ENCODE measurements at regions not wholly inside any gene's neighbourhood (a gene's known extent, or its start where the extent isn't known, plus 50 kb on each side); places are given as distances from the start of the nearest gene placed in this dataset.

DNA sequence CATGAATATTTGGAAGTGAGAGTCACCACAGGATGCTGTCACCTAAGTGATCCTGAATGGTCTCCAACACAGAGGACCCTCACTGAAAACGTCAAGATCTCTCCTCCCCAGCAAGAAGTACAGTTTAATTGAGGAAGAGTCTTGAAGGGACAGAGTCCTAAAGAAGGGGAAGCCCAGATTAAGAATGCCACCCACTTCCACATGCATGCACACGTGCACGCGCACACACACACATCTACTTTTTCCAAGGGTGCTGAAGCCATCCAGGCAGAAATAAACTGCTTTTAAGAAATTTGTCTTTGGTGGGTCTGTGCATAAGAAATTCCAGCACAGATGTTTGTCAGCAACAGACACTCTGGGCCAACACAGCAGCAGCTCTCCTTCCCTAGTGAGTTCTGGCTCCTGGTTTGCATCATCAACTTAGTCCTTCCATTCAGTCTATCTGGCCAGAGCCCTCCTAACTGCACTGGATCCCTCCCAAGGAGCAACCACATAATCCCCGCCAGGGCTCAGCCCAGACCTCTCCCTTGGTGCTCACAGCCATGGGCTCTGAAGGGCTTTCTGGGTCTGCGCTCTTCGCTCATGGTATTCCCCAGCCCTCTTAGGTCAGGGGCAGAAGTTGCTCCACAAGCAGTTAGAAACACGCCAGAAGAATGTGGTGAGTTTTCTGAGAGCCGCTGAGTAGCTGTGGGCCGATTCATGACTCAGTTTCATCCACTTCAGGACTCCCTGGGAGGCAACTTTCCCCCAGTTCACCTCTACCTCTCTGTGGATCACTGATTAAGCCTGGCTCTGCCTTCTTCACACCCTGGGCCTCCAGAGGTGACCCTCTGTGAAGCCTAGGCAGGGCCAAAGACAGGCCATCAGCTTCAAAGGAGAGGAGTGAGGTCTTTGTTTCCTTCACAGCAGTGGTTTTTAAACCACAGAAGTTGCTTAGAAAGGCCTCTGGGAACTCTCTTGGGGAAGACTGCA, 132.6 kb upstream of the LIPC start:
- ChIA-PET CTCF (interaction anchor here (1.1 kb wide), 1 partner anchor 9 kb away, joined by 3 read pairs; no protein-coding TSS in a partner anchor), POLR2A (no interaction called here)
- Mint-ChIP-seq H3K36me3 (ENCODE audit: low read depth) (no peaks in the 10 kb centered on the region), H3K4me1 (ENCODE audit: low read depth) (peaks cover 6% of the 10 kb centered on the region), H3K9me3 (no peaks in the 10 kb centered on the region), H3K27ac (no peak overlapping the region), H3K27me3 (peaks cover 1% of the 10 kb centered on the region), H3K4me3 (no peak overlapping the region)
- ATAC-seq: no peak
- TF ChIP-seq, protein P1, sequence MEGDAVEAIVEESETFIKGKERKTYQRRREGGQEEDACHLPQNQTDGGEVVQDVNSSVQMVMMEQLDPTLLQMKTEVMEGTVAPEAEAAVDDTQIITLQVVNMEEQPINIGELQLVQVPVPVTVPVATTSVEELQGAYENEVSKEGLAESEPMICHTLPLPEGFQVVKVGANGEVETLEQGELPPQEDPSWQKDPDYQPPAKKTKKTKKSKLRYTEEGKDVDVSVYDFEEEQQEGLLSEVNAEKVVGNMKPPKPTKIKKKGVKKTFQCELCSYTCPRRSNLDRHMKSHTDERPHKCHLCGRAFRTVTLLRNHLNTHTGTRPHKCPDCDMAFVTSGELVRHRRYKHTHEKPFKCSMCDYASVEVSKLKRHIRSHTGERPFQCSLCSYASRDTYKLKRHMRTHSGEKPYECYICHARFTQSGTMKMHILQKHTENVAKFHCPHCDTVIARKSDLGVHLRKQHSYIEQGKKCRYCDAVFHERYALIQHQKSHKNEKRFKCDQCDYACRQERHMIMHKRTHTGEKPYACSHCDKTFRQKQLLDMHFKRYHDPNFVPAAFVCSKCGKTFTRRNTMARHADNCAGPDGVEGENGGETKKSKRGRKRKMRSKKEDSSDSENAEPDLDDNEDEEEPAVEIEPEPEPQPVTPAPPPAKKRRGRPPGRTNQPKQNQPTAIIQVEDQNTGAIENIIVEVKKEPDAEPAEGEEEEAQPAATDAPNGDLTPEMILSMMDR (IDR thresholded peaks at IDR 0.05): no peak
- no peak for DNase-seq
- intact Hi-C loops (cut with micrococcal nuclease): no loop called here

DNA sequence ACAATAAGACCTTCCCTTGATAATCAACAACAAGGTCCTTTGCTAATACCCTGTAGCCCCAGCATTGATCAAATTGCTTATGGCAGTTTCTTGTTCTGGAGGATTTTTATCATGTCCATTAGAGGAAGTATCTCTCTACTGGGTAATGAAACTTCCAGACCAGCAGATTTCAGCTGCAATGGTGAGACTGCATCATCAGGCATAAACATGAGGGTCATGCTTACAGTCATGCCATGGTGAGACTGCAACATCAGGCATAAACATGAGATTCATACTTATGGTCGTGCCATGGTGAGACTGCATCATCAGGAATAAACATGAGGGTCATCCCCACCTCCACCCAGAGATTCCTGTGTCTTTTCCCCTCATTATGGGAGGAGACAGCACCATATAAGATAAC, 129.0 kb upstream of the LIPC start:
- CTCF ChIA-PET: interaction anchor here (1.2 to 1.6 kb wide), 4 partner anchors 32 to 75 kb away, joined by 3 to 5 read pairs (median 4); no protein-coding TSS in a partner anchor
- H3K4me3 Mint-ChIP-seq: no peak overlapping the region
- H3K4me1 Mint-ChIP-seq (ENCODE audit: low read depth): peaks cover 10% of the 10 kb centered on the region
- peaks cover 1% of the 10 kb centered on the region for H3K27me3 Mint-ChIP-seq
- DNase-seq (no peak), ATAC-seq (no peak)
- no peaks in the 10 kb centered on the region for H3K36me3 Mint-ChIP-seq (ENCODE audit: low read depth)
- H3K9me3 Mint-ChIP-seq: no peaks in the 10 kb centered on the region
- intact Hi-C loops (cut with micrococcal nuclease): no loop called here
- TF ChIP-seq, protein P1 (IDR thresholded peaks at IDR 0.05): no peak
- H3K27ac Mint-ChIP-seq: no peak overlapping the region
- POLR2A ChIA-PET: interaction anchor here (0.6 kb wide), 1 partner anchor 243 kb away, joined by 3 read pairs; no protein-coding TSS in a partner anchor

DNA sequence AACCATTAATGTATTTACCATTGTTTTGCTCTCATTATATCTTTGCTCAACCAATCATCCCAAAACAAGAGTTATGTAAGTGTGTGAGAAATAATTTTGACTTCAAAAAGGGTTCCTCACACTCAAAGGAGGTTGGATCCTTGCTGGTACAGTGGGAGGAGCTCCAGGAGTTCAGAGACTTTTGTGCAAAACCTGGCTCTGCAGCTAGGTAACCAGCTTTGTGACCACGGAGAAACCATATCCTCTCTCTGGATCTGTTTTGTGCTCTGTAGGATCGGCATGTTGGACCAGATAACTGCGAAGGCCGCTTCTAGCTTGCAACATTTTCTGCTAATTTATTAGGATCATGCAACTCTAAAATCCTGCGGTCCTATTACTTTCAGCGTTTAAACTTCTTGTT, 128.6 kb upstream of the LIPC start:
- DNase-seq (no peak), ATAC-seq (no peak)
- ChIA-PET POLR2A (interaction anchor here (0.6 kb wide), 2 partner anchors 242 to 468 kb away, joined by 3 read pairs; no protein-coding TSS in a partner anchor), CTCF (interaction anchor here (1.2 to 1.6 kb wide), 4 partner anchors 33 to 75 kb away, joined by 3 to 5 read pairs (median 4); no protein-coding TSS in a partner anchor)
- H3K4me3 Mint-ChIP-seq: peak overlapping the region; percentile 2
- TF ChIP-seq, protein P1 (IDR thresholded peaks at IDR 0.05): no peak
- peaks cover 10% of the 10 kb centered on the region for H3K4me1 Mint-ChIP-seq (ENCODE audit: low read depth)
- H3K9me3 Mint-ChIP-seq: no peaks in the 10 kb centered on the region
- no peaks in the 10 kb centered on the region for H3K36me3 Mint-ChIP-seq (ENCODE audit: low read depth)
- intact Hi-C loops (cut with micrococcal nuclease): no loop called here
- H3K27ac Mint-ChIP-seq: no peak overlapping the region
- H3K27me3 Mint-ChIP-seq: peaks cover 1% of the 10 kb centered on the region

DNA sequence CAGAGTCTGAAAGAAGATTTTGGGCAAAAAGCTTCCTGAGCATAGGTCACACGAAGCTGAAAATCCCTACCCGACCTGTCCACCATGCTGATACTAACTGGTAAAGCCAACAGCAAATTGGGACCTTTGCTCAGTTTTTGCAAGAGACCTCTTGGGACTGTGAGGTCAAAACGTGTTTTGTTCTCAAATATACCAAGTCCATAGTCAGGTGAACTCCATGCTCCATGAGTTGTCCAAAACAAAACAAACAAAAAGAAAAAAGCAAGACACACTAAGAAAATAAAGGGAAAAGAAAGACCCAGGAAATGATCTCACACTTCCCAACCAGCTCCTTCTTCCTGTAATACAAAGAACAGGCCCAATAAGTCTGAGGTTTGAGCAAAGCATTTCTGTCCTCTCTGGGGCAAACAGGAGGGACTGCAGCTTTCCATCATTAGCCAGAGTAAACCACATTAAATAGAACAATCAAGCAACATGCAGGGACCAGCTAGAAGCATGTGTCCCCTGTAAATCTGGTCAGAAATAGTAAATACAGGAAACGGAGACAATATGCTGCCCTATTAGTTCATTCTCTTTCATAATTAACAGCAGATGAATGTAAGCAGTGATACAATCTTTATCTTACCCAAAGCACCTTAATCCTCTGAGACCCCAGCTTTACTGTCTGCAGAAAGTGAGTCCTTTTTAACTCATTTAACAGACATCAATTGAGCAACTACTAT, 125.0 kb upstream of the LIPC start:
- H3K4me1 Mint-ChIP-seq (ENCODE audit: low read depth): peaks cover 10% of the 10 kb centered on the region
- intact Hi-C loops (cut with micrococcal nuclease): no loop called here
- no peak overlapping the region for H3K4me3 Mint-ChIP-seq
- H3K27ac Mint-ChIP-seq: no peak overlapping the region
- DNase-seq: no peak
- H3K9me3 Mint-ChIP-seq: no peaks in the 10 kb centered on the region
- TF ChIP-seq, protein P1 (IDR thresholded peaks at IDR 0.05): no peak
- no peaks in the 10 kb centered on the region for H3K36me3 Mint-ChIP-seq (ENCODE audit: low read depth)
- ATAC-seq: no peak
- POLR2A ChIA-PET: no interaction called here
- CTCF ChIA-PET: no interaction called here
- no peaks in the 10 kb centered on the region for H3K27me3 Mint-ChIP-seq
